ENCODE measurements at regions not wholly inside any gene's neighbourhood (a gene's known extent, or its start where the extent isn't known, plus 50 kb on each side); places are given as distances from the start of the nearest gene placed in this dataset.

DNA sequence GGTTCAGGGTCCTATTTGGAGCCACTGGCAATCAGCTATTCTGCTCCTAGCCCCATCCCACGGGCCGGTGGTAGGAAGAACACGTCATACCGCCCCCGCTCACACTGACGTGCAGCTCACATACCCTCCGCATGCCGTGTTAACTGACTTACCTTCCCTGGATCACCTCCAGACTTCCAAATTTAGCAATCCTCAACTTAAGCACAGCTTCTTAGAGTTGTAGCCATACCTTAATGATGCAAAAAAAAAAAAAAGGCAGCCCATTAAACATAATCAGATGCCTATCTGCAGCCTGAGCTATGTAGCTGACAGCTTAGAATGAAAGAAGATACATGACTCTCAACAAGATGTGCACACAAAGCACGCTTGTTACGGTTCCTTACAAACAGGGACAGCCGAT, 93.0 kb downstream of the IRX2 start:
- TF ChIP-seq, protein P1, sequence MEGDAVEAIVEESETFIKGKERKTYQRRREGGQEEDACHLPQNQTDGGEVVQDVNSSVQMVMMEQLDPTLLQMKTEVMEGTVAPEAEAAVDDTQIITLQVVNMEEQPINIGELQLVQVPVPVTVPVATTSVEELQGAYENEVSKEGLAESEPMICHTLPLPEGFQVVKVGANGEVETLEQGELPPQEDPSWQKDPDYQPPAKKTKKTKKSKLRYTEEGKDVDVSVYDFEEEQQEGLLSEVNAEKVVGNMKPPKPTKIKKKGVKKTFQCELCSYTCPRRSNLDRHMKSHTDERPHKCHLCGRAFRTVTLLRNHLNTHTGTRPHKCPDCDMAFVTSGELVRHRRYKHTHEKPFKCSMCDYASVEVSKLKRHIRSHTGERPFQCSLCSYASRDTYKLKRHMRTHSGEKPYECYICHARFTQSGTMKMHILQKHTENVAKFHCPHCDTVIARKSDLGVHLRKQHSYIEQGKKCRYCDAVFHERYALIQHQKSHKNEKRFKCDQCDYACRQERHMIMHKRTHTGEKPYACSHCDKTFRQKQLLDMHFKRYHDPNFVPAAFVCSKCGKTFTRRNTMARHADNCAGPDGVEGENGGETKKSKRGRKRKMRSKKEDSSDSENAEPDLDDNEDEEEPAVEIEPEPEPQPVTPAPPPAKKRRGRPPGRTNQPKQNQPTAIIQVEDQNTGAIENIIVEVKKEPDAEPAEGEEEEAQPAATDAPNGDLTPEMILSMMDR (IDR thresholded peaks at IDR 0.05; ENCODE audit: extremely low read depth in 1 of 2, insufficient read depth in 1 of 2, low read depth in 1 of 2, low read length in 2 of 2): no peak
- TF ChIP-seq POLR2AphosphoS5 (IDR thresholded peaks at IDR 0.05; ENCODE audit: insufficient read depth, low read depth, low read length): no peak
- TF ChIP-seq JUN (IDR thresholded peaks at IDR 0.05; ENCODE audit: borderline replicate concordance, insufficient read depth, insufficient read length, low read depth): no peak
- no peak for TF ChIP-seq EZH2 (IDR thresholded peaks at IDR 0.05; ENCODE audit: borderline replicate concordance, low read depth, low read length, severe bottlenecking)
- TF ChIP-seq, protein P2, sequence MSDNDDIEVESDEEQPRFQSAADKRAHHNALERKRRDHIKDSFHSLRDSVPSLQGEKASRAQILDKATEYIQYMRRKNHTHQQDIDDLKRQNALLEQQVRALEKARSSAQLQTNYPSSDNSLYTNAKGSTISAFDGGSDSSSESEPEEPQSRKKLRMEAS (IDR thresholded peaks at IDR 0.05; ENCODE audit: insufficient read depth, insufficient read length): no peak
- TF ChIP-seq POLR2A (IDR thresholded peaks at IDR 0.05; ENCODE audit: low read depth, low read length): no peak
- no peak for TF ChIP-seq GATA2 (IDR thresholded peaks at IDR 0.05; ENCODE audit: insufficient read depth, insufficient read length, low read depth, low read length)
- TF ChIP-seq MYC (IDR thresholded peaks at IDR 0.05; ENCODE audit: low read depth, low read length): no peak

Data from endothelial cell of umbilical vein (primary cell).